SJCRH30 (cell line): ENCODE measurements at regions not wholly inside any gene's neighbourhood (a gene's known extent, or its start where the extent isn't known, plus 50 kb on each side); places are given as distances from the start of the nearest gene placed in this dataset.
"Not testable (repeated sequence)": the region's sequence is repeated elsewhere in the genome, so short reads cannot be mapped to it uniquely, and the experiment has no call there.

Experiments
- DNase-seq, 2 experiments: peaks; one replicate each; pipeline ENCODE4 v3.0.0-alpha.2; 2015 to 2020
- H3K27ac ChIP-seq: fragments of 250-450 bp; sonication (Bioruptor Pico); 2 replicates; pipeline ENCODE4 v1.5.1; 2020; ENCODE audit warnings: mild to moderate bottlenecking, moderate library complexity
- H3K27me3 ChIP-seq: fragments of 250-450 bp; sonication (Bioruptor Pico); 2 replicates; pipeline ENCODE4 v1.5.1; 2020; ENCODE audit warnings: mild to moderate bottlenecking, moderate library complexity
- H3K36me3 ChIP-seq: fragments of 250-450 bp; sonication (Bioruptor Pico); 2 replicates; pipeline ENCODE4 v1.5.1; 2020; ENCODE audit warnings: mild to moderate bottlenecking, moderate library complexity
- H3K4me1 ChIP-seq: fragments of 250-450 bp; sonication (Bioruptor Pico); 2 replicates; pipeline ENCODE4 v1.5.1; 2020; ENCODE audit warnings: mild to moderate bottlenecking, moderate library complexity
- H3K4me3 ChIP-seq: fragments of 250-450 bp; sonication (Bioruptor Pico); 2 replicates; pipeline ENCODE4 v1.5.1; 2020; ENCODE audit warnings: mild to moderate bottlenecking, moderate library complexity
- H3K9me3 ChIP-seq: fragments of 250-450 bp; sonication (Bioruptor Pico); replicated peaks from 2 replicates; pipeline ENCODE4 v1.5.1; 2020; ENCODE audit warnings: mild to moderate bottlenecking, moderate library complexity

- H3K9me3 ChIP-seq, H3K27me3 ChIP-seq, H3K27ac ChIP-seq, H3K4me3 ChIP-seq, H3K4me1 ChIP-seq, DNase-seq, H3K36me3 ChIP-seq: not testable (repeated sequence)
Measured at GRCh38 chr1:83406693-83407371, 592.1 kb downstream of the TTLL7 start.

GRCh38 chr1:83405789-83406188 lies 593.1 kb downstream of the TTLL7 start:
- H3K36me3 ChIP-seq, H3K27me3 ChIP-seq, H3K9me3 ChIP-seq, H3K27ac ChIP-seq, H3K4me3 ChIP-seq, H3K4me1 ChIP-seq, DNase-seq: not testable (repeated sequence)

GRCh38 chr1:83403500-83403899 lies 595.4 kb downstream of the TTLL7 start:
- H3K4me1 ChIP-seq, H3K9me3 ChIP-seq, DNase-seq, H3K27me3 ChIP-seq, H3K36me3 ChIP-seq, H3K27ac ChIP-seq, H3K4me3 ChIP-seq: not testable (repeated sequence)

- not testable (repeated sequence) for H3K36me3 ChIP-seq, H3K4me3 ChIP-seq, H3K27ac ChIP-seq, H3K9me3 ChIP-seq, H3K4me1 ChIP-seq, H3K27me3 ChIP-seq, DNase-seq
Measured at GRCh38 chr1:83401146-83401545, 597.8 kb downstream of the TTLL7 start.

- not testable (repeated sequence) for H3K9me3 ChIP-seq, H3K36me3 ChIP-seq, H3K4me3 ChIP-seq, H3K4me1 ChIP-seq, H3K27me3 ChIP-seq, DNase-seq, H3K27ac ChIP-seq
Measured at GRCh38 chr1:83400173-83400572, 598.8 kb downstream of the TTLL7 start.

DNA sequence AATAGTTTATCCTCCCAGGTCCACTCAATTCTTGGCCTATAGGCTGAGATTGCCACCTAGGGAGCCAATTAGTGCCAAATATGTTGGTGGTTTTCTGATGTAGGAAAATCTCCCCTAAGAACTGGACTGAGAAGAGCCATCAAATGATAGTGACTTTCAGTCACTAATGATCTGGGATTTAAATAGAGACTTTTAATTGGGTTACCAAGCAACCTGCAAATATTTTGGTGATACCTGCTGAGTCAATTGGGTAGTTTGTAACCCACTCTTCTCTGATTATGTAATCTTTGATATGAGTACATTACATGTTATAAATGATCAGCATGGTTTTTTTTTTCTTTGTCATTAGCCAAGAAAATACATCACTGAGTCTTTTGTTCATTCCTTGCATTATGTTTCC lies 600.8 kb downstream of the TTLL7 start:
- not testable (repeated sequence) for H3K4me1 ChIP-seq, H3K27ac ChIP-seq

DNA sequence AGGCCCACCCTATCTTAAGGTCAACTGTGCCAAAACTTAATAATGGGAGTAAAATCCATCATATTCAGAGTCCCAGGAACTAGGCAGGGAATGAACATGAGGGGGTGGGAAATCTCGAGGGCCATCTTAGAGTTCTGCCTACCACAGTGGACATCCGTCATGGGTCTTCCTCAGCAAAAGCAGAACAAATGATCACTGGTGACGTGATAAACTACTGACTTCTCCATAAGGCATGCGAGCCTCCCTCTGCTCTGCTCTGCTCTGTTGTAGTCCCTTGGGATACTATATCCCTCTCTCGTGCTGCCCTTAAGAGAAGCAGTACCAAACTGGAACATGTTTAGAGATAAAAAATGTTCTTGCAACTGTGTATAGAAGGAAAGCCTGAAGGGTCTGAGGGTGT lies 603.8 kb downstream of the TTLL7 start:
- H3K4me3 ChIP-seq, DNase-seq, H3K4me1 ChIP-seq, H3K36me3 ChIP-seq, H3K9me3 ChIP-seq, H3K27me3 ChIP-seq, H3K27ac ChIP-seq: not testable (repeated sequence)

More for the DNA sequence above, 600.8 kb downstream of the TTLL7 start:
- not testable (repeated sequence) for H3K36me3 ChIP-seq, DNase-seq, H3K4me3 ChIP-seq, H3K9me3 ChIP-seq, H3K27me3 ChIP-seq

- H3K36me3 ChIP-seq, DNase-seq, H3K9me3 ChIP-seq, H3K4me3 ChIP-seq, H3K27me3 ChIP-seq, H3K27ac ChIP-seq, H3K4me1 ChIP-seq: not testable (repeated sequence)
Measured at GRCh38 chr1:83386946-83387345, 612.0 kb downstream of the TTLL7 start.

DNA sequence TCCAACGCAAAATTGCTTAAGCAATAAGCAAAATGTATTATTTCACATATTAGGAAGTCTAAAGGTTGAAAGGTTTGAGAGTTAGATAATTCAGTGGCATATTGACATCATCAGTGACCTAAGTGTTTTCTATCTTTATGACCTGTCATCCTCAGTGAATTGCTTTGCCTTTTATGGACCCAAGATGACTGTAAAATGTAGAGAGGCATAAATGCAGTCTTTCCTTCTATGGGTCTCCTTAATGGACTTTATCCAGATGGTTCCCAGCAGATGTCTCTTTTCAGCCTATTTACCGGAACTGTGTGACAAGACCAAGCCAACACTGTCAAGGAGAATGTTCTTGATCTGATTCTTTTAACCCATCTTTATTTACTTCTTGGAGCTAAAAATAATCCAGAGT lies 615.8 kb downstream of the TTLL7 start:
- DNase-seq, H3K27me3 ChIP-seq, H3K9me3 ChIP-seq: not testable (repeated sequence)

DNA sequence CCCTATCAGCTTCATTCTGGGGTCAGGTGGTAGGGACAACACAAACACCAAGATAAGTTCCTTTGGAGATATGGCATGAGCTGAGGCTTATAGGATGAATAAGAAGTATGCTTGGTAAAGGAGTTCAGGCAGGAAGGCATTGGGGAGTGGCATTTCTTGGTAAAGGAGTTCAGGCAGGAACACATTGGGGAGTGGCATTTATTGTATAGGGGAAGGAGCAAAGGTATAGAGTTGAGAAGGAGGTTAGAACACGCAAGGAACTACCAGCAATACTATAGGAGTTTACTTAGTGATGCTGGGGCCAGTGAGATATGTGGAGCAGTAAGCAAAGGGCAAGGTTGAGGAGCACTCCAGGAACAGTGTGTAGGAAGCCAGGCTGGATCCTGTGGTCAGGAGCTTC lies 625.9 kb downstream of the TTLL7 start:
- not testable (repeated sequence) for H3K36me3 ChIP-seq, H3K27me3 ChIP-seq, H3K27ac ChIP-seq, H3K4me1 ChIP-seq, H3K4me3 ChIP-seq, H3K9me3 ChIP-seq, DNase-seq

More for the DNA sequence above, 615.8 kb downstream of the TTLL7 start:
- not testable (repeated sequence) for H3K27ac ChIP-seq, H3K36me3 ChIP-seq, H3K4me3 ChIP-seq, H3K4me1 ChIP-seq

GRCh38 chr1:83369853-83370252 lies 629.1 kb downstream of the TTLL7 start:
- H3K9me3 ChIP-seq, H3K27me3 ChIP-seq, H3K4me1 ChIP-seq, H3K27ac ChIP-seq, DNase-seq, H3K4me3 ChIP-seq, H3K36me3 ChIP-seq: not testable (repeated sequence)

DNA sequence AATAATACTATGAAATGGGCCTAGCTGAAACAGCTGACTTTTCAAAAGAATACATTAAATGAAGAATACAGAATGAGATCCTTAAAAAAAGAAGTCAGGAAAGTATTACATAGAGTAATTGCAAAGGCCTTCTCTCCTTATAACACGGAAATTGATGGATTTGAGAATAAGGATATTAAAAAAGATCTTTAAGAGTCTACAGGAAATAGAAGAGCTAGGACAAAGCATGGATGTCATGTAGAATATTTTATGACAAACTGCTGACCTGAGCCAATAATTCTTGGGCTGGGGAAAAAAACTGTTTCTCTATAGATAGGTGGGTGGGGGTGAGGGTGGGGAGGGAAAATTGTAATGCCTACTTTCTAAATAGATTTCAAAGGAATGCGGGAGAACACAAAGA lies 633.6 kb downstream of the TTLL7 start:
- not testable (repeated sequence) for H3K36me3 ChIP-seq, DNase-seq, H3K27ac ChIP-seq, H3K4me3 ChIP-seq, H3K9me3 ChIP-seq, H3K27me3 ChIP-seq, H3K4me1 ChIP-seq

- H3K4me3 ChIP-seq, H3K27ac ChIP-seq, H3K36me3 ChIP-seq, DNase-seq, H3K27me3 ChIP-seq, H3K9me3 ChIP-seq, H3K4me1 ChIP-seq: not testable (repeated sequence)
Measured at GRCh38 chr1:83345375-83345774, 653.6 kb downstream of the TTLL7 start.

GRCh38 chr1:83343767-83344166 lies 655.2 kb downstream of the TTLL7 start:
- not testable (repeated sequence) for H3K4me1 ChIP-seq, H3K27ac ChIP-seq, H3K27me3 ChIP-seq, H3K4me3 ChIP-seq, H3K9me3 ChIP-seq, DNase-seq, H3K36me3 ChIP-seq

- H3K4me3 ChIP-seq, H3K4me1 ChIP-seq, DNase-seq, H3K9me3 ChIP-seq, H3K36me3 ChIP-seq, H3K27me3 ChIP-seq, H3K27ac ChIP-seq: not testable (repeated sequence)
Measured at GRCh38 chr1:83342995-83343394, 655.9 kb downstream of the TTLL7 start.

DNA sequence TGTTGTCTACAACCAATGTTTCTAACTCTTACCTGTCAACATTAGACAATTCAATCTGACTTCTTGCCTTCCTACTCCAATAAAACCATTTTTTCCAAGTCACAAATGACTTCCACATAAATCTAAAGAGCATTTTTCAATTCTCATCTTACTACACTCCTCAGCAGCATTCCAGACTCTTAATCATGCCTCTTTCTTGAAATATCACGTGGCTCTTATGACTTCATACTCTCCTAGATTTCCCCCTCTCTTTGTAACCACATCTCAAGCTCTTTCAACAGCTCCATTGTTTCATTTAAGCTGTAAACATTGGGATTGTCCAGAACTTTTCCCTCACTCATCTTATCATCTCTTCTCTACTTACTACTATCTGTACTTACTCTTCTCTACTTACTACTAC lies 666.6 kb downstream of the TTLL7 start:
- H3K27me3 ChIP-seq, H3K9me3 ChIP-seq, H3K36me3 ChIP-seq, H3K27ac ChIP-seq, H3K4me3 ChIP-seq, H3K4me1 ChIP-seq, DNase-seq: not testable (repeated sequence)

GRCh38 chr1:83318366-83318765 lies 680.6 kb downstream of the TTLL7 start:
- H3K4me1 ChIP-seq: no peaks in the 10 kb centered on the region
- H3K36me3 ChIP-seq: no peaks in the 10 kb centered on the region
- H3K9me3 ChIP-seq: no peaks in the 10 kb centered on the region
- no peaks in the 10 kb centered on the region for H3K27me3 ChIP-seq
- no peak for DNase-seq
- no peak overlapping the region for H3K27ac ChIP-seq
- no peak overlapping the region for H3K4me3 ChIP-seq
